Inferior parietal cortex (tissue), 1 donor: ENCODE measurements at regions not wholly inside any gene's neighbourhood (a gene's known extent, or its start where the extent isn't known, plus 50 kb on each side); places are given as distances from the start of the nearest gene placed in this dataset.
"Not testable (repeated sequence)": the region's sequence is repeated elsewhere in the genome, so short reads cannot be mapped to it uniquely, and the experiment has no call there.

Experiments used
- DNase-seq: peaks from one replicate; pipeline ENCODE4 v3.0.0-alpha.2; 2016; ENCODE audit errors: extremely low spot score

DNA sequence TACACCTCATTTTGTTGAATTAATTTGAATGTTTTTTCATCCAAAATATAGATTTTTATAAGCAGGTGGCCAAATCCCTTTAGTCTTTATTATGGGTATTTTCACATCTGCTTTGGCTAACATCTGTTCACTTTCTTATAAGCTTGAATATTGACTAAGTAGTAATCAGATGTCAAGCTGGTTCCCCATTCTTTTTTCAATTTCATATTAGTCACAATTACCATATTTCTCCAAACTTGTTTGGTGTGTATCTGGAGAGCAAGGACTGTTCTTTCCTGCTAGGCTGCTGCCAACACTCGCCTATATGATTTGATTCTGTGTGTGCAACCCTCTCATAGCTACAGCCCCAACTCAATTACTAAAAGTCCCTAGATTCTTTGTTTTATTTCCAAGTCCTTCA, 608.5 kb downstream of the PSAT1 start:
- DNase-seq, result no peak

DNA sequence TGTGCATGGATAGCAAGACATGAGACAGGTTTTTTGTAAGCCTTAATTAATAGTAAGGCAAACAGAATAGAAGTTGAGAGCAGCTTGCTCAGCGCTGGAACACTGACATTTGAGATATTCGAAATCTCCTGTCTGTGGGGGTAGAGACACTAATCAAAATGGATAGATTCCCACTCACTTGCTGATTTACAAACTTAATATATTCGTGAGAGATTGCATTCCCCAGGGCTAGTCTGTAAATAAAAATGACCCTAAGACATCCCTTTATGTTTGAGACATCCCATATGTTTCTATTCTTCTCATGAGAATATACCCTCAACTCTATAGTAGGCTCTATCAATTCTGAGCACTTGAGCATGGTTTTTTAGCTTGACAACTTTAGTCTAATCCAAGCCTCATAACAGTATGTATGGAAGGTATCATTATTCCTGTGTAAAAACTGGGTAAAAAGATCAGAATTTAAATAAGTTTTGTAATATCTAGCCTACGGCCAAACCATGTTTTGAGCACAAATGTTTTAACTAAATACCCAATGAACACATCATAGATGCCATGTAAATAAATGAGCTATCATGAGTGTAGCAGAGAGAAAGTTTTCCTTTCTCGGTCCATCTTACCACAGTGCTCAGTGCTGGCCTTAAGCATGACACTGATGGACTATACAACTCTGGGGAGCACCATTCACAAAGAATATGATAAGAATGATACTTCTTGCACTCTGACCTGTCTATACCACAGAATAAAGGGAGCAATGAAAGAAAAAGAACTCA, 609.2 kb downstream of the PSAT1 start:
- no peak for DNase-seq

DNA sequence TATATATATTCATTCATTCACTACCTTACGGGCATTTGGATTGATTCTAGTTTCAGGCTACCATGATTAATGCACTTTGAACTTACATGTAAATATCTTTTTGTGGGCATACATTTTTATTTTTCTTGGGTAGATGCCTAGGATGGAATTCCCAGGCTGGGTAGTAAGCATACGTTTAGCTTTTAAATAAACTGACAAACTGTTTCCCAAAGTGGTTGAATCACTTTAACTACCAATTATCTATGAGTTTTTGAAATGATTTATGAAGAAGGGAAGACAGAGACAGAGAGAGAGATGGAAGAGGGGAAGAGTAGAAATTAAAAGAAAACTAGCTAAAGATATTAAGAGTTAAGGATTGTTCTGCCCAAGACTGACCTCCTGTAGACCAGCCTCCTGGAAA, 612.6 kb downstream of the PSAT1 start:
- DNase-seq, result no peak

- not testable (repeated sequence) for DNase-seq
These were observed 620.0 kb downstream of the PSAT1 start for GRCh38 chr9:78916884-78917283.

DNA sequence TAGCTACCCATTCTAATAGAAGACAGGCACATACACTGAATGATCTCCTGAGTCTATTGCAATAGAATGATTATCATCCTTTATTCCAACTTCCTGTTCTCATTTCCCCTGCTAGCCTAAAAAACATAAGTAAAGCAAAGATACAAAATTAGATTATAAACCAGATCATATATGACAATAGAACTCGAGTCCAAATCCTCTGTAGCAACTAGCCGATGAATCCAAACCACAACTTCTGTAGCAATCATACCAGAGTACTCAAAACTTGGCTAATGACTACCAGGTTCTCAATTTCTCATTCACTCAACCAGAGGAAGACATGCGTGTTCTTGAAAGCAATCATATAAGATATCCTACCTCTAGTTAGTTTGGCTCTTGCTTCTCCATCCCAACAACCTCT, 622.1 kb downstream of the PSAT1 start:
- no peak for DNase-seq

DNA sequence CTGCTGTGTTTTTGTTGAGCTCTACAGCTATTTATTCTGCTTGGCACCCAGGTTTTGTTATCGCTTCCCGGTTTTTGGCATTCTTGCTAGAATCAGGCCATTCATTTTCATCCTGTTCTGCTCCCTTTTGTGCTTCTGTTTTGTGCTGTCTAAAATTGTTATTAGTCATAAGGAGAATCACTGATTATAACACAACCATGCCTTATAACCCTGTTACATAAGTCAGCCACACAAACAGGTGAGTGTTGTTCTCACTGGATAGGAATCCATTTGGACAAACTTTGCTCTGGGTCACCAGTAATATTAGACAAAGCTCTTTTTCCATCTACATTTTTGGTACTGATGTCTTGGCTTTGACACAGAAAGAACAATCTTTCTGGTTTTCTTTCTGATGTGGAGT, 622.8 kb downstream of the PSAT1 start:
- no peak for DNase-seq

- DNase-seq, result no peak
These were observed 624.4 kb downstream of the PSAT1 start for GRCh38 chr9:78921341-78921740.

GRCh38 chr9:78923966-78924659, 627.2 kb downstream of the PSAT1 start:
- no peak for DNase-seq

DNA sequence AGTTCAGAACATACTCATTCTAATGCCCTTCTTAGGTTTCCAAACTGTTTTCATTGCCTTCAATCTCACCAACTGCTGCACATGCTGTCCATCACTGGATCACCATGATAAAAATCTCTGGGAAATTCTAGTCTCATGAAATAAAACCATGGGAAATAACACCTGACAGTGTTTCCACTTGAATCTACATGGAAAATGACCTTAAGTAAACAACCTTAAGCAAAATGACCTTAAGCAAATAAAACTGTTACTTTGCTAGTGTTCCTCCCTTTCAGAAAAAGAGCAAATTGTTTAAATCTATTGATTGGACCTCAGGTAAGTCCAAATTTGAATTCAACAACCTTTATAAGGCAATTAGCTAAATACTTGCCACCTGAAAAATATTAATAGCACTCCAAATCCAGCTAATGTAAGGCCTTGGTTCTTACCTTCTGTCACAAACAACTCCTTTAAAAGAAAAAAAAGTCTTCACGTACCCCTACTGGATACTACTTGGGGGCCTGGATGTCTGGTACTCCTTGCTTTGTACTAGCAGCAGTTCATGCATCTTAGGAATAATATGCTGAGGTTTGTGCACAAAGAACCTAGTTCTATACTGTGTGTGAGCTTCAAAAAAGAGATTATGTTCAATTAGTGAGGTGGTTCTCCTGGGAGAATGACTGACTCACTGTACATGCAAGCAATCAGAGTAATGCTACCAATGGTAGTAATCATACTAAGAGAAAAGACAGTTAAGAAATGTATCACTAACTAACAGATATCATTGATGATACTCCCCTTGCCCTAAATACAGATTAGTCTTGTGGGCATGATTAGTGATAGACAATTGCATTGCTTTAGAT, 630.4 kb downstream of the PSAT1 start:
- no peak for DNase-seq

DNA sequence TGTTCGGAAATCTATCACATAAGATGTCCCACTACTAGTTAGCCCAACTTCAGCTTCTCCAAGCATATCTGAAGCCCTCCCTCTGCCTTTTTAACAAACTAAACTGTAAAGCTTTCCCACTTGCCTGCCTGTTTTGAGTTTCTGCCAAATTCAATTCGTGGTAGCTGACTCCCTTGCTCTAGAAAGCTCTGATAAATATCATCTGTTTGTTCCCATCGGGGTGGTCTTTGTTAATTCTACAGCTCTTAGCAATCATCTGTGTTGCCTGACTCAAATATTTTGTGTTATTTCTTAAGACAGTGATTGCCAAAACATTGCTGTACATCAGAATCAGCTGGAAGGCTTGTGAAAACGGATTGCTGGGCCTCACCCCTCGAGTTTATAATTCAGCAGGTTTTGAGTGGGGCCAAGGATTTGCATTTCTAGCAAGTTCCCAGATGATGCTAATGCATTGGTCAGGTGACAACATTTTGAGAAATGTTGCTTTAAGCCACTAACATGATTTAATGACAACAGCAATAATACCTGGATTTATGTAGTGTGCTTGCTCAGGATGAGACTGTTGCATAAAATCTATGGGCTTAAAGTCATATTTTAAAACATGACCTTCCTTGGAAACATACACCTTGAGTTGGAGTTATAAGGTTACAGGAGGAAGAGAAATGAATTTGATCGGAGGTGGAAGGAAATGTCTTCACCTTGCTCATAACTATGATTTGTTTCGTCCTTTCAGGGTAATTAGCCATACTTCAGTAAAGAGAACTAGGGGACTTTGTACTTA, 631.9 kb downstream of the PSAT1 start:
- no peak for DNase-seq

DNA sequence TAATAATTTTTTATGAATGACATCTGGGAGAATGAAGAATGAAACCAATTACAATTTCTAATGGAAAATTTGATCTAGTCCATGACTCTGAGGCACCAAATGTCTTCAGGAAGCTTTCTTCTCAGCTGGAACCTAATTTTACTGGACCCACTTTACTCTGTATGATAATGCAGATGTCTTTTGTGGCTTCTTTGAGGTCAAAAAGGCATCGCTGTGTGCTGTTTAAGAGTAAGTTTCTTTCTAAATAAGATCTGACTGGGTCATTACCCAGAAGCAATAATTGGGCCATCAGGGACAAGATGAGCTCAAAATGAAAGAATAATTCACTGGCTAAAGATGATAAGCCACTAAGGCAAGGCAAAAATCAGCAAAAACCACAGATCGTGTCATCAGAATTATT, 633.4 kb downstream of the PSAT1 start:
- no peak for DNase-seq

DNA sequence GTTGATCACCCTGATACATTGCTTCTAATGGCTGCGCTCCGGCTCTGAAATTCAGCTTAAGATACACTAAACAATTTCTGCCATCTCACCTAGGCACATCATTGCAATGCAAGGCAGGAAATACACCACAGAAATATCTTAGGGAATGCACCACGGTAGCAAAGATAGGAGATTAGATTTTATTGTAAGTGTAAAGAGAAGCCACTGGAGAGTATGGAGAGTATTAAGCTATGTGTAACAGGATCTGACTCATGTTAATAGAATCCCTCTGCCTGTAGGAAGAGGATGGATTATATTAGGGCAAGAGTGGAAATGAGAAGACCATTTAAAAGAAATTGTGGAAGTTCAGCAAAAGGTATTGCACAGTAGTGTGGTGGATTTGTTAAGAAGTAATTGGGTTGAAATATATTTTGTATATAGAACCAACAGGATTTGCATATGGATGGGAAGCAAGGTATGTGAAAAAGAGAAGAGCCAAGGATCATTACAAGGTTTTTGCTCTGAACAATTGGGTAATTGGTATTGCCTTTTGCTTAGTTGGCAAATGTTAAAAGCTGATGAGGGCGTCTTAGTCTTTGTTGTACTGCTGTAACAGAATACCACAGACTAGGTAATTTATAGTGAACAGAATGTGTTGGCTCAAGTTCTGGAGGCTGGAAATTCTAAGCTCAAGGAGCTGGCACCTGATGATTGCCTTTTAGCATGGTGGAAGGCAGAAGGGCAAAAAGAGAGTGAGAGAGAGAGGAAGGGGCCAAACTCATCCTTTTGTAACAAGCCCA, 636.1 kb downstream of the PSAT1 start:
- DNase-seq, result no peak

DNA sequence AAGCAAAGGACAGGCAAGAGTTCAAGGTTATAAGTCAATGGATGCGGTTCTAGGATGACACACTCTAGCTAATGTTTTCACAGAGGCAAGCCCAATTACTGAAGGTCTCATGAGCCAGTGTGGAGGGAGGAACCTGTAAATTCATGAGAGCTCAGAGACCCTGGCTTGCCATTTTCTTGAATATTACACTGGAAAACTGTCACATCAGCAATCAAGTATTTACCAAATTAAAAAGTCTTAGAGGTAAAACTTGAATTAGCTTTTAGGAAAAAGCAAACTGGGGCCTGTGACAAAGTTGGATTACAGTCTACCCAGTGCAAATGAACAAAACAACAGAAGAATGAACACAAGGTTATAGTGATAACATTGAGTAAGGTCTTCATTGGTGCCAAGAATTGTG, 636.9 kb upstream of the TLE4 start:
- no peak for DNase-seq

GRCh38 chr9:78938821-78939220, 632.9 kb upstream of the TLE4 start:
- DNase-seq, result no peak

GRCh38 chr9:78939311-78940065, 632.3 kb upstream of the TLE4 start:
- DNase-seq, result no peak

DNA sequence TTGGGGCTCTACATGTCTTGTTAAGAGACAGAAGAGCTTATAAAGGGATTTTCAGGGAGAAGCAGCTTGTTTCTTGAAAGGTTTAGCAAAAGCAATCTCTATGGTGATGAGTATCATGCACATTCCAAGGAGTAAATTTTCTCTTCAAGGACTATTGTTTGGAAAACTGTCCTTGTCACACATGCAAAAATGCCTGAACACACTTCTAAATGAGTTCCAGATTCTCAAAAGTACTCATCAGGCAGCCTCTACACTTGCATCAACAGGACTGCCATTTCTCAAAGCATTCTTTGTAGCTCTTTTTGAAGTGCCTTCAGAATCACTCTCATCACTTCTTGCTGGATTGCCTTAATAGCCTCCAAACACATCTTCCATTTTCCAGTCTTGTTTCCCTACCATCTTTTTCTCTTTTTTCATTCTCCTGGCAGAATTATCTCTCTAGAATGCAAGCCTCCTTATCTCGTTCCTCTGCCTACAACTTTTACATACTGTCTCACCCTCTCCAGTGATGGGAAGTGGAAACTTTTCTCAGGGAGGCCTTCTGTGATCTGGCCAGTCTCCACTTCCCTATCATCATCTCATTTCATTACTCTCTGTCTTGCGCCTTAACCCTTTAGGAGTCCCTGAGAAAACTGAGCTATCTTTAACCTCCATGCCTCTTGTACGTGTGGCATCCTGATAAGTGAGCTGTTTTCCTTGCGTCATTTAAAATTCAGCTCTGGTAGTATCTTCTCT, 631.5 kb upstream of the TLE4 start:
- no peak for DNase-seq

- DNase-seq, result no peak
These were observed 617.5 kb upstream of the TLE4 start for GRCh38 chr9:78954286-78954685.

GRCh38 chr9:78958892-78959291, 612.9 kb upstream of the TLE4 start:
- no peak for DNase-seq

GRCh38 chr9:78962156-78962555, 609.6 kb upstream of the TLE4 start:
- no peak for DNase-seq

DNA sequence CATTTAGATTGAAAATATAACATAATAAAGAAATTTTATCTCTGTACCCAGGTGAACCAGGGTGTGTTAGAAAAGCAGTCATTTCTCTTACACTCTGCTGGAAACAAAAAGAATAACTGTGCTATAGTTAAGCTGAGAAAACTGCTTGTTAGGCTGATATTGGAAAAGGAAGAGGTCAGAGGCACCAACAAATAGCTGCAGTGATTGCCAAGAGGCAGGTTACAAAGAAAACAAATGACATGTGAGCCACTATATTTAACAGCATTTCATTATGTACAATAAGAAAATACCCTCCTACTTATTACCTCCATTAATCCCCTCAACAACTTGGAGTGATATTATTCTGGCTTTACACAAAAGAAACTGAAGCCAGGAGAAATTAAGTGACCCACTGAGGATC, 607.9 kb upstream of the TLE4 start:
- no peak for DNase-seq
